HCT116 (cell line): ENCODE measurements at regions not wholly inside any gene's neighbourhood (a gene's known extent, or its start where the extent isn't known, plus 50 kb on each side); places are given as distances from the start of the nearest gene placed in this dataset.

Experiments
- ATAC-seq: fragments of 200-7000 bp; cut with Tn5 transposase; 2 replicates; pipeline ENCODE4 v1.9.1; 2020; ENCODE audit warnings: mild to moderate bottlenecking, moderate library complexity
- BruUV-seq: library from RNA; stranded (reverse); fragments of 400-500 nt; replicated peaks from 2 replicates; lab custom pipeline; 2021; lab: Mats Ljungman, UMichigan
- CTCF ChIA-PET: fragments of 300-600 bp; sonication (Branson Sonifier 250); formaldehyde crosslinking; loops from one replicate; lab custom pipeline; 2021; ENCODE audit warnings: antibody characterized with exemption; lab: Charles Lee
- POLR2A ChIA-PET: fragments of 300-600, 350-600 bp; sonication (Branson Sonifier 250); formaldehyde crosslinking; loops from one replicate; lab custom pipeline; 2021; ENCODE audit warnings: antibody characterized with exemption; lab: Charles Lee
- RAD21 ChIA-PET, 2 experiments: fragments of 300-600 bp; sonication (Branson Sonifier 250); formaldehyde crosslinking; loops; one replicate each; lab custom pipeline; 2023; ENCODE audit warnings: low total read pairs in 2 of 2; ENCODE audit not compliant: uncharacterized antibody in 2 of 2, unreplicated experiment in 2 of 2, low non-redundant PET in 1 of 2; lab: Charles Lee
- DNase-seq: peaks from one replicate; pipeline ENCODE4 v3.0.0-alpha.2; 2010; ENCODE audit warnings: low read depth, low spot score
- H2AFZ ChIP-seq: fragments of 200-600 bp; shearing (Covaris generic), sonication (generic); 2 replicates; pipeline ENCODE4 v1.6.1; 2017; ENCODE audit warnings: low read depth, mixed run types, mixed read lengths, antibody characterized with exemption, low read length; ENCODE audit not compliant: poor library complexity, severe bottlenecking
- H3K27ac ChIP-seq: 2 replicates; pipeline ENCODE4 v1.5.1; 2012; ENCODE audit warnings: low read depth, low read length
- H3K27me3 ChIP-seq: fragments of 200-600 bp; sonication (generic); 2 replicates; pipeline ENCODE4 v1.6.1; 2016; ENCODE audit warnings: mixed run types, low read length, mixed read lengths; ENCODE audit not compliant: insufficient read depth
- H3K36me3 ChIP-seq, 2 experiments: fragments of 200-500 bp in 1 of 2; fragments of 200-600 bp in 1 of 2; sonication (Bioruptor generic) in 1 of 2; sonication (generic) in 1 of 2; 2 replicates each; pipeline versions ENCODE4 v1.5.1 to v1.6.1; 2014 to 2016; ENCODE audit warnings: low read length in 2 of 2, inconsistent platforms in 1 of 2, mixed read lengths in 1 of 2, mixed run types in 1 of 2; ENCODE audit not compliant: insufficient read depth in 2 of 2, control insufficient read depth in 1 of 2
- H3K4me1 ChIP-seq, 2 experiments: fragments of 200-600 bp in 1 of 2; sonication (generic) in 1 of 2; 2 replicates each; pipeline versions ENCODE4 v1.5.1 to v1.6.1; 2012 to 2017; ENCODE audit warnings: low read length in 2 of 2, inconsistent platforms in 1 of 2, mild to moderate bottlenecking in 1 of 2, mixed read lengths in 1 of 2, mixed run types in 1 of 2, moderate library complexity in 1 of 2; ENCODE audit not compliant: insufficient read depth in 2 of 2, control insufficient read depth in 1 of 2
- H3K4me2 ChIP-seq: fragments of 200-600 bp; sonication (generic); 2 replicates; pipeline ENCODE4 v1.6.1; 2017; ENCODE audit warnings: mixed run types, low read length, mixed read lengths
- H3K4me3 ChIP-seq, 2 experiments: fragments of 200-600 bp in 1 of 2; sonication (generic) in 1 of 2; replicated peaks in 1 of 2; 2 replicates each; pipeline ENCODE4 v1.5.1; 2011 to 2016; ENCODE audit warnings: low read length in 2 of 2, control low read depth in 1 of 2, low read depth in 1 of 2, mild to moderate bottlenecking in 1 of 2, mixed read lengths in 1 of 2, mixed run types in 1 of 2
- H3K79me2 ChIP-seq: fragments of 200-600 bp; sonication (generic); 2 replicates; pipeline ENCODE4 v1.6.1; 2017; ENCODE audit warnings: mild to moderate bottlenecking, mixed run types, low read length, moderate library complexity, mixed read lengths; ENCODE audit not compliant: insufficient read depth
- H3K9ac ChIP-seq: fragments of 200-600 bp; sonication (generic); 2 replicates; pipeline ENCODE4 v1.6.1; 2016; ENCODE audit warnings: low read length, mixed read lengths
- H3K9me2 ChIP-seq: fragments of 200-600 bp; sonication (generic), shearing (Covaris generic); 2 replicates; pipeline ENCODE4 v1.6.1; 2017; ENCODE audit warnings: mixed run types, mild to moderate bottlenecking, moderate library complexity; ENCODE audit not compliant: insufficient read depth
- H3K9me3 ChIP-seq, 2 experiments: fragments of 200-500 bp in 1 of 2; fragments of 200-600 bp in 1 of 2; sonication (Bioruptor generic) in 1 of 2; sonication (generic) in 1 of 2; 2 replicates each; pipeline ENCODE4 v1.6.1; 2014 to 2017; ENCODE audit warnings: low read length in 2 of 2, mixed read lengths in 2 of 2, inconsistent platforms in 1 of 2, low read depth in 1 of 2, mild to moderate bottlenecking in 1 of 2, mixed run types in 1 of 2, moderate library complexity in 1 of 2; ENCODE audit not compliant: control insufficient read depth in 1 of 2, insufficient read depth in 1 of 2
- H4K20me1 ChIP-seq: fragments of 200-600 bp; sonication (generic), shearing (Covaris generic); 2 replicates; pipeline ENCODE4 v1.6.1; 2017; ENCODE audit warnings: mixed run types, mild to moderate bottlenecking, moderate library complexity; ENCODE audit not compliant: insufficient read depth
- CEBPB ChIP-seq: IDR thresholded peaks from 2 replicates; pipeline ENCODE4 v1.6.1; 2012; ENCODE audit warnings: low read depth
- EGR1 ChIP-seq: IDR thresholded peaks from 2 replicates; pipeline ENCODE4 v1.6.1; 2012; ENCODE audit warnings: low read depth
- ELF1 ChIP-seq: IDR thresholded peaks from 2 replicates; pipeline ENCODE4 v1.6.1; 2012; ENCODE audit warnings: low read depth, borderline replicate concordance
- EZH2phosphoT487 ChIP-seq: fragments of 200-600 bp; IDR thresholded peaks from 2 replicates; pipeline ENCODE4 v1.6.1; 2018; ENCODE audit warnings: antibody characterized with exemption, borderline replicate concordance
- FOSL1 ChIP-seq: IDR thresholded peaks from 2 replicates; pipeline ENCODE4 v1.6.1; 2012; ENCODE audit warnings: low read depth
- JUND ChIP-seq: IDR thresholded peaks from 2 replicates; pipeline ENCODE4 v1.6.1; 2012
- POLR2A ChIP-seq: IDR thresholded peaks from 2 replicates; pipeline ENCODE4 v1.7.0; 2011; ENCODE audit warnings: borderline replicate concordance; ENCODE audit not compliant: insufficient read depth, insufficient read length; ENCODE audit errors: extremely low read depth
- SIN3A ChIP-seq: IDR thresholded peaks from 2 replicates; pipeline ENCODE4 v1.6.1; 2012; ENCODE audit warnings: low read depth
- SP1 ChIP-seq: IDR thresholded peaks from 2 replicates; pipeline ENCODE4 v1.6.1; 2012; ENCODE audit warnings: low read depth
- YY1 ChIP-seq: IDR thresholded peaks from 2 replicates; pipeline ENCODE4 v1.6.1; 2011; ENCODE audit warnings: low read length, low read depth, moderate library complexity, mild to moderate bottlenecking; ENCODE audit not compliant: insufficient replicate concordance; ENCODE audit errors: extremely low read depth
- intact Hi-C: fragments of 100-400 bp; cut with micrococcal nuclease; formaldehyde crosslinking; loops from 2 replicates; pipeline ENCODE4 v1.10.0; 2022
- TF ChIP-seq, protein P1 (sequence below), 3 experiments: fragments of 200-600 bp in 1 of 3; sonication (generic) in 1 of 3; IDR thresholded peaks in 2 of 3; conservative IDR thresholded peaks in 1 of 3; 2 replicates each; pipeline ENCODE4 v1.5.1; 2012 to 2017; ENCODE audit warnings: low read depth in 2 of 3, low read length in 2 of 3, antibody characterized with exemption in 1 of 3, borderline replicate concordance in 1 of 3, control low read depth in 1 of 3, mild to moderate bottlenecking in 1 of 3, mixed read lengths in 1 of 3, mixed run types in 1 of 3, moderate library complexity in 1 of 3; ENCODE audit not compliant: insufficient read depth in 1 of 3
- TF ChIP-seq, protein P2 (sequence below): IDR thresholded peaks from 2 replicates; pipeline ENCODE4 v1.6.1; 2012
- TF ChIP-seq, protein P3 (sequence below): IDR thresholded peaks from 2 replicates; pipeline ENCODE4 v1.6.1; 2011; ENCODE audit warnings: mild to moderate bottlenecking, low read length, moderate library complexity; ENCODE audit not compliant: insufficient replicate concordance; ENCODE audit errors: extremely low read depth

DNA sequence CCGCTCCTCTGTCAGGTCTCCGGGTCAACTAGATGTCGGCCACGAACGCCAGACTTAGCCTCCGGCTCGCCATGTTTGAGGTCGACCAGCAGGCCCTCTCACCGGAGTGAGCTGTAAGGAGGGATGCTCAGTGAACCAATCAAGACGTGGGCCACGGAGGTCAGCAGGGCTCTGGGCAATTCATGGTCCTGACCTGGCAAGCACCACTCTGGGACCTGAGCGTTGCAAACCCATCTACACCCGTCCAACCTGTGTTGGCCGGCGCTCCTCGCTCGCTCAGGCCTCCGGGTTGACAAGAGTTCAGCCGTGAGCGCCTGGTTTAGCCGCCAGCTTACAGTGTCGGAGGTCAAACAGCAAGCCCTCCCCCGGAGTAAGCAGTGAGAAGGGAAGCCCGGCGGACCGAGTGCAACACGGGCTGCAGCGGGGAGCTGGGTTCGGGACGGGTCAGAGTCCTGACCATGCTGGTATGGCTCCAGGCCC, 1361.9 kb downstream of the UQCRFS1 start:
- no peak for DNase-seq
- no peak overlapping the region for H2AFZ ChIP-seq
- ChIA-PET POLR2A (no interaction called here), RAD21 (no interaction called here), CTCF (no interaction called here)
- H3K4me2 ChIP-seq = no peak overlapping the region
- H3K9me3 ChIP-seq = peaks cover 0 to 6% of the 10 kb centered on the region in 2 experiments; a peak in 2 of 4 replicates
- TF ChIP-seq POLR2A (no peak), EZH2phosphoT487 (no peak), CEBPB (no peak)
- H3K4me1 ChIP-seq = no peaks in the 10 kb centered on the region
- no TSS peak for BruUV-seq
- no peak overlapping the region for H3K27ac ChIP-seq
- intact Hi-C loops = no loop called here
- no peaks in the 10 kb centered on the region for H3K9me2 ChIP-seq
- H3K9ac ChIP-seq = no peak overlapping the region
- no peak overlapping the region for H3K4me3 ChIP-seq
- no peaks in the 10 kb centered on the region for H3K27me3 ChIP-seq
- no peaks in the 10 kb centered on the region for H3K79me2 ChIP-seq
- no peaks in the 10 kb centered on the region for H3K36me3 ChIP-seq
- H4K20me1 ChIP-seq = no peaks in the 10 kb centered on the region
- ATAC-seq = no peak

DNA sequence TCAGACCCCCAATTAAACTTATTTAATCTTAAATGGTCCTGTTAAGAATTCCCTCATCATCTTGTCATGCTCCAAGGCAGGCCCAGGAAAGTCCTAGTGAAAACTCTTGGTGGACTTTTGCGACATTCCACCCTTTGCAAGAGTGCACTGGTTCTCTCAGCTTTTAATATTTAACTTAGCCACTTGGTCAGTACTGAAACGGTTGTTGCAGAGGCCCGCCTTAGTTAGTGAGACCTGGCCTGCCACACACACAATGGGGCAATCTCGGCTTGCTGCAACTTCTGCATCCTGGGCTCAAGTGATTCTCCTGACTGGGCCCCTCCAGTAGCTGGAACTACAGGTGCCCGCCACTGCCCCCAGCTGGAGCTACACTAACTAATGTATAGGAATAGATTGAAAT, 1366.0 kb downstream of the UQCRFS1 start:
- H4K20me1 ChIP-seq = no peaks in the 10 kb centered on the region
- no peaks in the 10 kb centered on the region for H3K4me1 ChIP-seq
- H2AFZ ChIP-seq = no peak overlapping the region
- H3K4me3 ChIP-seq = no peak overlapping the region
- POLR2A ChIA-PET = no interaction called here
- H3K36me3 ChIP-seq = no peaks in the 10 kb centered on the region
- no peaks in the 10 kb centered on the region for H3K79me2 ChIP-seq
- peaks cover 0 to 6% of the 10 kb centered on the region in 2 experiments; a peak in 2 of 4 replicates for H3K9me3 ChIP-seq
- H3K27ac ChIP-seq = no peak overlapping the region
- DNase-seq = no peak
- BruUV-seq = no TSS peak
- H3K9me2 ChIP-seq = no peaks in the 10 kb centered on the region
- H3K9ac ChIP-seq = no peak overlapping the region
- intact Hi-C loops = no loop called here
- no peak for ATAC-seq
- CTCF ChIA-PET = no interaction called here
- RAD21 ChIA-PET = no interaction called here
- no peaks in the 10 kb centered on the region for H3K27me3 ChIP-seq
- no peak overlapping the region for H3K4me2 ChIP-seq
- no peak for TF ChIP-seq JUND
- TF ChIP-seq SIN3A = no peak
- TF ChIP-seq SP1 = no peak
- no peak for TF ChIP-seq CEBPB
- TF ChIP-seq ELF1 = no peak
- no peak for TF ChIP-seq FOSL1
- TF ChIP-seq YY1 = no peak
- TF ChIP-seq, protein P1, sequence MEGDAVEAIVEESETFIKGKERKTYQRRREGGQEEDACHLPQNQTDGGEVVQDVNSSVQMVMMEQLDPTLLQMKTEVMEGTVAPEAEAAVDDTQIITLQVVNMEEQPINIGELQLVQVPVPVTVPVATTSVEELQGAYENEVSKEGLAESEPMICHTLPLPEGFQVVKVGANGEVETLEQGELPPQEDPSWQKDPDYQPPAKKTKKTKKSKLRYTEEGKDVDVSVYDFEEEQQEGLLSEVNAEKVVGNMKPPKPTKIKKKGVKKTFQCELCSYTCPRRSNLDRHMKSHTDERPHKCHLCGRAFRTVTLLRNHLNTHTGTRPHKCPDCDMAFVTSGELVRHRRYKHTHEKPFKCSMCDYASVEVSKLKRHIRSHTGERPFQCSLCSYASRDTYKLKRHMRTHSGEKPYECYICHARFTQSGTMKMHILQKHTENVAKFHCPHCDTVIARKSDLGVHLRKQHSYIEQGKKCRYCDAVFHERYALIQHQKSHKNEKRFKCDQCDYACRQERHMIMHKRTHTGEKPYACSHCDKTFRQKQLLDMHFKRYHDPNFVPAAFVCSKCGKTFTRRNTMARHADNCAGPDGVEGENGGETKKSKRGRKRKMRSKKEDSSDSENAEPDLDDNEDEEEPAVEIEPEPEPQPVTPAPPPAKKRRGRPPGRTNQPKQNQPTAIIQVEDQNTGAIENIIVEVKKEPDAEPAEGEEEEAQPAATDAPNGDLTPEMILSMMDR (IDR thresholded peaks at IDR 0.05 in 2 of 3, conservative IDR thresholded peaks at IDR 0.05 in 1 of 3; ENCODE audit: borderline replicate concordance in 1 of 3, insufficient read depth in 1 of 3, low read depth in 2 of 3, low read length in 2 of 3) = no peak
- no peak for TF ChIP-seq POLR2A
- TF ChIP-seq, protein P2, sequence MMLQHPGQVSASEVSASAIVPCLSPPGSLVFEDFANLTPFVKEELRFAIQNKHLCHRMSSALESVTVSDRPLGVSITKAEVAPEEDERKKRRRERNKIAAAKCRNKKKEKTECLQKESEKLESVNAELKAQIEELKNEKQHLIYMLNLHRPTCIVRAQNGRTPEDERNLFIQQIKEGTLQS = no peak
- TF ChIP-seq, protein P3, sequence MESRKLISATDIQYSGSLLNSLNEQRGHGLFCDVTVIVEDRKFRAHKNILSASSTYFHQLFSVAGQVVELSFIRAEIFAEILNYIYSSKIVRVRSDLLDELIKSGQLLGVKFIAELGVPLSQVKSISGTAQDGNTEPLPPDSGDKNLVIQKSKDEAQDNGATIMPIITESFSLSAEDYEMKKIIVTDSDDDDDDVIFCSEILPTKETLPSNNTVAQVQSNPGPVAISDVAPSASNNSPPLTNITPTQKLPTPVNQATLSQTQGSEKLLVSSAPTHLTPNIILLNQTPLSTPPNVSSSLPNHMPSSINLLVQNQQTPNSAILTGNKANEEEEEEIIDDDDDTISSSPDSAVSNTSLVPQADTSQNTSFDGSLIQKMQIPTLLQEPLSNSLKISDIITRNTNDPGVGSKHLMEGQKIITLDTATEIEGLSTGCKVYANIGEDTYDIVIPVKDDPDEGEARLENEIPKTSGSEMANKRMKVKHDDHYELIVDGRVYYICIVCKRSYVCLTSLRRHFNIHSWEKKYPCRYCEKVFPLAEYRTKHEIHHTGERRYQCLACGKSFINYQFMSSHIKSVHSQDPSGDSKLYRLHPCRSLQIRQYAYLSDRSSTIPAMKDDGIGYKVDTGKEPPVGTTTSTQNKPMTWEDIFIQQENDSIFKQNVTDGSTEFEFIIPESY = no peak
- TF ChIP-seq EGR1 = no peak
